ENCODE measurements at regions not wholly inside any gene's neighbourhood (a gene's known extent, or its start where the extent isn't known, plus 50 kb on each side); places are given as distances from the start of the nearest gene placed in this dataset.

- no peak for TF ChIP-seq CTCF (conservative IDR thresholded peaks at IDR 0.05 in 1 of 2, IDR thresholded peaks at IDR 0.05 in 1 of 2; ENCODE audit: low read depth in 1 of 2, low read length in 2 of 2)
- TF ChIP-seq EZH2 (IDR thresholded peaks at IDR 0.05; ENCODE audit: low read length, missing control alignments): no peak
These were observed 239.5 kb upstream of the KLHL29 start for GRCh38 chr2:23145460-23145859.
